GM19397 (cell line): ENCODE measurements at regions not wholly inside any gene's neighbourhood (a gene's known extent, or its start where the extent isn't known, plus 50 kb on each side); places are given as distances from the start of the nearest gene placed in this dataset.

ENCODE experiments used
- ATAC-seq: cut with Tn5 transposase; IDR thresholded peaks from one replicate; pipeline ENCODE4 v1.9.1; 2021; ENCODE audit warnings: mild to moderate bottlenecking, moderate library complexity; ENCODE audit not compliant: unreplicated experiment

DNA sequence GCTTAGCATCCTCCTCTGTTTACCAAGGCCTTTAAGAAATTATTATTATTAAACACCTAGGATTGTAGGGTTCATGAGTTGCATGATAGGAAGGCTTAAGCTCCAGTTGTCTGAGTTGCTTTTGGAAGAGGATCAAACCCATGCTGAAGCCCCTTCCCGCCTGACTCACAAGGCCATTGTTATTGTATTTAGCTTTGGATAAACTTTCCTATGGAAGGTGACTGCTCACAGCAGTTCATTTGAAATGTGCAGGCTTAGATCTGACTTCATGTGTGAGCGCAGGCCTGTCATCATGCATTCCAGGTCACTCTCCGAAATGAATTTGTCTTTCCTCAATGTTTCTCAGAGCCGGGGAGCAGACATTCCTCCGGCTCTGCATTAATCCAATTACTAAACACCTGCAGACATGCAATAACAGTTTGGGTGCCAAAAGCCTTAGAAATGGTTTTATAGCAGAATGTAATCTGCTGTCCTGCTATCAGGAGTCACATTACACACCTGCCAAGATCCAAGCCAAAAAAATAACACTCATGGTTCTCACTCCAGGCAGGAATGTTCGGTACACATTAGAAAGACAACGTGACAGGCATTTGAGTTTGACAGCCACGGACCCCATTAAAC is 119.9 kb downstream of the OSR1 start:
- ATAC-seq = no peak

DNA sequence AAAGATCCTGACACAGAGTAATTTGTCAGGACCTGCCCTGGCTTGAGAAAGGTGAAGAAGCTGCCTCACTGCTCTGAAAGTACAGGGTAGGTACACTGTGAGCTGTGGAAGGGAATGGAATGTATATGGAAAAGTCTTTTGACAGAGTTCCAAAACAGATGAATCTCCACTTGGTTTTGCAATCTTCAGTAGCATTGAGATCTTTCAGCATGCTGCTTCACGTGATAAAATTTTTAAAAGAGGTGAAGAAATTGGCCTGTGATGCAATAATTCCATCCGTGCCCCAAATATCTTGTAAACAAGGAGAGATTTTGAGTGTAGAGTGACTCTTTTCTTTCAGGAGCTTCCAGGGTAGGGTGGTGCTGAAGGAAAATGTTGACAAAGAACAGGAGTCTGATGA is 123.1 kb downstream of the OSR1 start:
- ATAC-seq = no peak

DNA sequence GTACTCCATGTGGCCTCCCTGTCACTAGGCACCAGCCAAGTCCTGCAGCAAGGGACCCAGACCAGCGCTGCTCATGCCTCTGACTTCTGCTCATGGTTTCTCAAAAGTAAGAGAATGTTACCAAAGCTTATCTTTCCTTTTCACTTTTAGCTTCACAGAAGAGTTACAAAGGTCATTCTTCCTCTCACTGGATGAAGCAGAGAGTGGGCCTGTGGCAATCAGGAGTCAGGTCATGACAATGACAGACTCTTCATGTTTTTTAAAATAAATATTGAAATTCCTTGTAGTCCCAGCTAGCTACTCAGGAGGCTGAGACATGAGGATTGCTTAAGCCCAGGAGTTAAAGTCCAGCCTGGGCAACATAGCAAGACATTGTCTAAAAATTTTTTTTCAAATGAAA is 126.1 kb downstream of the OSR1 start:
- ATAC-seq = no peak

DNA sequence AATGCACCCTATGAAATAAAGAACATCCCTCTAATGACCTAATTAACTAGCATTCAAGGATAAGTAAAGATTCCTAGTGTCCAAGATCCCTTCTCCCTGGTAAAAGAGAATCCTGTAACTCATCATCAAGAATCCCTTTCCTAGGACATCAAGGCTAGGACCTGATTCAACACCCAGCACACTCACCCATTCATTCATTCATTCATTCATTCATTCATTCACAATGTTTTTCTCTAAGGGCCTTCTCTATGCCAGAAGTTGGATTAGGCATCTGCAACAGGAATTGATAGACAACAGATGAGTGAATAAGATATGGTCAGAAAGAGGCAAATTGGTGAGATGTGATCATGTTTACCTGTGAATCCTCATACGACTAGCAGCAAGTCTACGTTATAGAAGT is 126.8 kb downstream of the OSR1 start:
- no peak for ATAC-seq

DNA sequence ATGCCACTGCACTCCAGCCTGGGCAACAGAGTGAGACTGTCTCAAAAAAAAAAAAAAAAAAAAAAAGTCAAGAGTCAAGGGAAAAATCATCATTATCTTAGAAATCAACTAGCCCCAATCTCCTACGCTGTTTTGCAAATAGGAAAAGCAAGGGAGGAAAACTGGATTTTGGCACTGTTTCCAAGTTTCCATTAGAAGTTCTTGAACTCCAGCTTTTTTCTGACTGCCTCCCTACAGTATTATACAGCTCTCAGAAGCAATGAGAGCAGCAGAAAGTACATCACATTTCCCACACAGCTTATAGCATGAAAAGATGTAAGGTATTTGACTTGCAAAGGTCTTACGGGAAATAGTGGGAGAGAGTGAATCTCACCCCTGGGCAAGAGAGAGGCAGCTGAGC is 127.8 kb downstream of the OSR1 start:
- ATAC-seq = no peak

DNA sequence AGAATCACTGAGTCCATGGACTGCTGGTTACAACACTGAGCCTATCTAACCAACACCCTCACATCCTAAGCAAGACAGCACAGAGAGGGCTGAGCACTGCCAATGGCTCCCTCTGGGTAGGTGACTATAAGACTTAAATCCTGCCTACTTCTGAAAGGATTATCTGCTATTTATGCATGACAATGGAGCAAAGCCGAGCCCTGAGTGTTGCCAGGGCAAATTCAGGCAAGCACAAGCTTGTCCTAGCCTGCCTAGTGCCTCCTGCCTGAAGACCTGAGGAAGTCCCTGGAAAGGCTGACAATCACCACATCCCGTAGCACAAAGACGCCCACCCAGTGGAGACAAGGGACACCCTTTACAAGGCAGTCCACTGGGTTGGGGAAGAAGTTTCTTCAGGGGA is 129.7 kb downstream of the OSR1 start:
- no peak for ATAC-seq

DNA sequence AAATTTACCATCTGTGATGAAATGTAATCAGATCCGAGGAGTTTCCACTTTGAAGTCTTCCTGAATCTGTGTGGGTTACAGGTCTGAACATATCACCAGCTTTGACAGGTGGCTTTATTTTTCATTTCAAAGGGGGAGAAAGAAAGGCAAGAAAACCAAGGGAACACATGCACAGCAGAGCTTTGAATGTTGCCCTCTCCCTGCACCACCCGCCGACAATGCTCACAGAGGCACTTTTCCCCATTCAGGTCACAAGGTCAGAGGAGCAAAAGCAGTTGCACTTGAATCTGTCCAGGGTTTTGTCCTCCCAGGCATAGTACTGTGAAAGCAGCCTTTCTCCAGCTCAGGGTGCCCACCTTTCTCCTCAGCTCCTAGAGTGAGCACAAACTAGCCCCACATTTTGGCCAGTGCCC is 130.2 kb downstream of the OSR1 start:
- ATAC-seq = no peak

DNA sequence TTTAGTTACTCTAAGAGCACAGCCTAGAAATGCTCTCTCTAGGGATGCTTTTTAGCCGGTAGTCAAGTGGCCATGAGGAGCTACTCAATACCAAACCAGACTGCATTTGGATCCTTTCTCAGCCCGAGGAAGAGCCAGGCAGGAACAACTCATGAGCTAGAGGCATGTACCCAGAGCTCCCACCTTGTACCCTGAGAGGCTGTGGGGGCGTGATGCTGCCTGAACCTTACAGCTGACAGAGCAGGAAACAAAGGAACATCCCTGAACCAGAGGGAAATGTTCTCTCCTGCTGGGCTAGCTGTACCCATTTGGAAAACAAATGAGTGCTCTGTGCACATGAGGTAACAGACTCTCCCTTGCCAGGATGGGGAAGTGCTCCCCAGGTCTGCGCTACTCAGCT is 131.6 kb downstream of the OSR1 start:
- ATAC-seq = no peak

DNA sequence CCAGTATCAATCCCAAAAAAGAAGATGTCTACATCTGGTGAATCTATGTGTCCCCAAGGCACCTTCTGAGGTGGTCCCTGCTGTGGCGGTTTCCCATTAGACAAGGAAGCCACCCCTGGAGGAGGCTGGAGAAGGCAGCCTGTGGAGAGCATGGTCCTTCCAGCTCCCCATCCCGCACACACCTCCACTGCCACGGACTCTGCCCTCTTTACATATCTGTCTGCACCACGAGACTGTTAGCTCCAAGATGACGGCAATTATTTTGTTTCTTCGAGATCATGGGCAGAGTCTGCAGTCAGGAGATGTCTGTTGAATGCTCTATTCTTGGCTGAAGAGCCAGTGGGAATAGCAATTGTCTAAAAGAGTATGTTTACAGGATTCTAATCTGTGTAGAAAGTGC is 132.0 kb downstream of the OSR1 start:
- ATAC-seq = no peak

DNA sequence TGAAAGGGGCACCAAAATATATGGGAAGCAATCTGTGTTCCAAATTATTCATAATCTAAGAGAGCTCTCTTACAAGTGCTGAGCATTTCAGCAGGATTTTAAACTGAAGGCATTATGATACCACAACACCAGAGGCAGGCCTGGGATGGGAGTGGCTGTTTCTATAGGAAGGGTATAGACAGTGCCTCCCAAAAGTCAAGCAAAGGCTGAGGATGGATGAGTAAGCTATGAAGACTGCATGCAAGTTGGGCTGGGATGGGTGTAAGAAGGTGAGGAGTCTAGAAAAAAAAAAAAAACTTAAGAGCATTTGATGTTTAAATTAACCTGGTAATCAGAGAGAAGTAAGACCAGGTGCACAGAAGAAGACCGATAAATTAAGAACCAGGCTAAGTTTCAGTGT is 132.5 kb downstream of the OSR1 start:
- ATAC-seq = no peak

DNA sequence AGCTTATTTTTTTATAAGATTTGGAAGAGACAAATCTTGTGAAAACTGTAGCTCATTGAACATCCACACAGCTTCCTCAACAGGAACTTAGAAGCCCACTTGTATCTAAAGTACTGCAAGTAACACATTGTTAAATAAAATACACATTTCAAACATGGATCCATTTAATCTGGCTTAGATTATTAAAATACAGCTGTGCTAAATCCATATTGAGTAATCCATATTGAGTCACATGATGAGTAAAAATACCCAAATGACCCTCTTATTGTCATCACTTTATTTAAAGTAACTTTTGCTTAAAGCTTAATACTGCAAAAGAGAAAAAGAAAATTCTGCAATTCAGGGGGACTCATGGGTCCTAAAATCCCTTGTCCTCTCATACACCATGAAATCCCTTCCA is 133.3 kb downstream of the OSR1 start:
- no peak for ATAC-seq

DNA sequence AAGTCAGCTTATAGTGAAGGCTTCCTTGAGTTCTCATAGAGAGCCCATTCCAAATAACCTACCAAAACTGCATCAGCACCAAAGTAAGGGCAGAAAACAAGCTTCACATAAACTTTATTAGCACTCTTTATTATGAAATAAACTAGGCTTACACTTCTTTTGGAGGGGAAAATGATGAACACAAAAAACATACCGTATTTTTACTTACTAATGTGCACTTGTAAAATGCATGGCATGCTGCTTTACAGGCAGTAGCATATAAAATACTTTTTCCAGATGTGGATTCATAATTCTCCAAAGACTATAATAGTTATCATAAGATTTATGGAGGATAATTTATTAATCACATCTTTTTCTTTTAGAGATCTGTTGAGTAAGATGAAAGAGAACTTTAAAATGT is 133.9 kb downstream of the OSR1 start:
- no peak for ATAC-seq

DNA sequence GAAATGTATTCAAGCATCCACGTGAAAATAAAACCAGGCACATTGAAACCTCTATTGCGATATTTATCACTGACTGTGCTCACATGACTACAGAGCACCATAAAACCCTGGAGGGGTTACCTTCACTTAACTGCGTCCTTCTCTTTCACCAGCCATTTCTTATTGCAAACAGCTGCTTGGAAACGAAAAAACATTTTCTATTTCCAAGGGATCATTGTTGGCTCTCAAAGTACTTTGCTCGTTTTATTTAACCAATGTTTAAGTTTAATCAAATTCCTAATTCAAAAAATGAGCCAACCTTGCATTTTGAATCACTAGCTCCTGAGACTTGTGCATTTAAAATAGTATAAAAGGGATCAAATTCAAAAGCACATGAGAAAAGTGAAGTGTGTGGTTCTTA is 134.4 kb downstream of the OSR1 start:
- ATAC-seq = no peak

DNA sequence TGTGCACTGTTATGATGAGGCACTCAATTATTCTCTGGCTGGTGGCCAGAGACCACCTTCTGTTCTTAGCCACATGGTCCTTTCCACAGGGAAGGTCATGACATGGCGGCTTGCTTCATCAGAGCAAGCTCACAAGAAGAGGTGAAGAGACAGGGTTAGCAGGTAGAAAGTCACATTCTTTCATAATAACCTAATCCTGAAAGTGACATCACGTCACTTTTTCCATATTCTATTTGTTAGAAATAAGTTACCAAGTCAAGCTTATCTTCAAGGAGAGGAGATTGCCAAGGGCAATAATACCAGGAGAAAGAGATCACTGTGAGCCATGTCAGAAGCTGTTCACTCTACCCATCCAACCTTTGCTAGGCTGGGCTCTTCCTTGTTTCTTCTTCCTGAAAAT is 139.4 kb downstream of the OSR1 start:
- ATAC-seq = no peak

DNA sequence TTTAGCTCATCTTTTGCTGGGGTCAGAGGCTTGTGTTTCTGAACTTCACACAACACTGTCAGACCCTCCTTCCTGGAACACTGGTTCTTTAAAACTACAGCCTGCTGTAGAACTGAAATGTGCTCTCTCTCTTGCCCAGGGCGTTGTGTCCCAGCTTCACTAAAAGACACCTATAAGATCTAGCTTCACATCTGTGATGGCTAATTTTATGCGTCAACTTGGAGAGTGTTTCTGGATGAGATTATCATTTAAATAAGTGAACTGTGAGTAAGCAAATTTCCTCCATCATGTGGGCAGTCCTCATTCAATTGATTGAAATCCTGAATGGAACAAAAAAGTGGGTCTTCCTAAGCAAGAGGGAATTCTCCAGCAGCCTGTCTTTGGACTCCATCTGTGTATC is 140.3 kb downstream of the OSR1 start:
- no peak for ATAC-seq

DNA sequence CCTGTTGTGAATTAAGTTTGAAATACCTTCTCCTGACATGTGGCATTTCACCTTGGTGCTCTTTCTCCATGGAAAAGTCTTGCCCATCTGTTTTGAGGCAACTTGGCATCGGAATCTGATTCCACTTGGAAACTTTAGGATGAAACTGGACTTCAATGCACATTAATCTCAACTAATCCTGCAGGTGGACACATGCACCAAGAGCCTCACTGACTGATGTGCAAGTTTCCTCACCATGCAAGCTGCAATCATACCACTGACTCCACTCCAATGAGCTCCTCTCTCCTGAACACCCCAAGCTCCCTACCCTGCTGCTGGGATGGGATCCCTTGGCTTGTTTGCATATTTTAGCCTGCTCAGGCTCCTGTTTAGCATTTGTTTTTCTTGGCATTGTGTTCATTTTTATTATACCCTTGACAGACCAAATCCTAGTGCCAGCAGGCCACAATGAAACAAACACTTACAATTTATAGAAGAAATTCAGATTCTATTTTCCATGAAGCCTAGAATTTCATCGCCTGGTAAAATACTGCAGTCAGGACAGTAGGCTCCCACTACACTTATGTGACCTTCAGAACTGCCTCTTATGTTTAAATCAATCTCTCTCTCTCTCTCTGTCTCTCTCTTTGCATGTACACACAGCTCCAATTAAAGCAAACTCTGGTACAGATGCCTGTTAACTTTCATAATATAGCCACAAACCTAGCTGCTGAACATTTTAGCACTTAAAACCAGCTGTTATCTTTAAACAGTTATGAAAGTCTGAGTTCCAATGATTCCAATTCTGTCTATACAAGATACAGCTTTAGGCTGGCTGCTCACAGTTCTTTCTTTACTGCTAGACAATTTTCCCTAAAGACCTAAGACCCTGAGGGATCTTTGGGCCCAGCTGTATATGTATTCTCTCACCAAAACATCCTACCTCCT is 141.5 kb downstream of the OSR1 start:
- no peak for ATAC-seq

DNA sequence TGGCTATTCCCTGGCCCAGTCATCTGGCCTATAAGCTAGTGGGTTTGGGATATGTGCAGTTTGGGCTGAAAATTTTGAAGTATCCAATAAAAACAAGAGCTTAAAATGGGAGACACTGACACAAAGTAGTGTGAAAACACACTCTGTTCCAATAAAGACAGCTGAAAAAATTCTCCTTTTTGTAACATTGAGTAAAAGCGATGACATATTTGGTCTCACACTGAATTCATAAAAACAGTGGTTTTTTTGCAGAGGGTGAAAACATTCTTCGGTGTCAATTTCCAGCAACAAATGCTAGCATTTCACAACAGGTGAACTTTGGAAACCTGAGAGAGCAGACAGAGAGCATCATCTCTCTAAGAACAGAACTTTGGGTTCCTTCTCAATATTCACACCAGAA is 142.2 kb downstream of the OSR1 start:
- ATAC-seq = no peak

DNA sequence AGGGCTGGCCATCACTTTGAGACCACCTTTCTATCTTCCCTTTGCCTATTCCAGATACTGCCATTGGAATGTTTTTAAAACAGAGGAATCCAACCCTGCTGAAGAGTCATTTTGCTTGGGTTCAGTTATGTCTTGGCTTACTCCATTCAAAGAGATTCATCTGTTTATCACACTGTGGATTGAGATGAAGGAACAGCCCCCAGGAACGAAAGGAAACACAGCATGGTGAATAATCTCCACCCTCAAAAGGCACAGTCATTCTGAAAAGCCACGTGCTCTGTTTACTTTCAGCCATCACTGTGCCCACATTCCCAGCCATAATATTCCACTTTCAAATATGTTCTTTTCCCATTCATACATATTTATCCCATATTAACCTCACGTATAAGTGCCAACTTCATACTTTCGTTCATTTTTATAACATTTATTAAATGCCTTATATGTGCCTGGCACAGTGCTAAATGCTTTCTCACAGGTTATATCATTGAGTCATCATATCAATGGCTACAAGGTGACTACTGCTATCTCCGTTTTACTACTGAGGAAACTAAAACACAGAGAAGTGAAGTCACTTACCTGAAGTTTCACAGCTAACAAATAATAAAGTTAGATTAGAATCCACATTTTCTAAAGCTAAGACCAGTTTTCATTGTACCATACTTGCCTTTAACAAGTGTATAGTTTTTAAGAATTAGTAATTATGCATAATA is 143.6 kb downstream of the OSR1 start:
- no peak for ATAC-seq

DNA sequence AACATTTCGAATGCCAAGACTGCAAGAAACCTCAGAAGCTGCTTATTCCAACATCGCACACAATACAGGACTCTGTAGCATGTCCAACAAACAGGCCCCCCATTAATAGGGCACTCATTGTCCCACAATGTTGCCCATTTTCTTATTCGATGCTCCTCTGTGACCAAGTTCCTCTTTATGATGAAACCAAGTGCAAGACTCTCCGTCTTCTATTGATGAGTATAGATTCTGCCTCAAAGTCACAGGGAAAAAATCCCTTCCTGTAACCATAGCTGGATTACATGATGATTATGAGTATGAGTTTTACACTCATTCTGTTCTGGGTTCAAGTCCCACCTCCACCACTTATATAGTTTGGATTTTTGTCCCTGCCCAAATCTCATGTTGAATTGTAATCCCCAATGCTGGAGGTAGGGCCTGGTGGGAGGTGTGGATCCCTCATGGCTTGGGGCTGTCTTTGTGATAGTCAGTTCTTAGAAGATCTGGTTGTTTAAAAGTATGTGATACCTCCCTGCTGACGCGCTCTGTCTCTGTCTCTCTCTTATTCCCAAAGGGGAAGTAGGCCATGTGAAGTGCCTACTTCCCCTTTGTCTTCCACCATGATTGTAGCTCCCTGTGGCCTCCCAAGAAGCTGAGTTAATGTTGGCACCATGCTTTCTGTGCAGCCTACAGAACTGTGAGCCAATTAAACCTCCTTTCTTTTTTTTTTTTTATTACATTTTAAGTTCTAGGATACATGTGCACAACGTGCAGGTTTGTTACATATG is 148.7 kb downstream of the OSR1 start:
- ATAC-seq = no peak

DNA sequence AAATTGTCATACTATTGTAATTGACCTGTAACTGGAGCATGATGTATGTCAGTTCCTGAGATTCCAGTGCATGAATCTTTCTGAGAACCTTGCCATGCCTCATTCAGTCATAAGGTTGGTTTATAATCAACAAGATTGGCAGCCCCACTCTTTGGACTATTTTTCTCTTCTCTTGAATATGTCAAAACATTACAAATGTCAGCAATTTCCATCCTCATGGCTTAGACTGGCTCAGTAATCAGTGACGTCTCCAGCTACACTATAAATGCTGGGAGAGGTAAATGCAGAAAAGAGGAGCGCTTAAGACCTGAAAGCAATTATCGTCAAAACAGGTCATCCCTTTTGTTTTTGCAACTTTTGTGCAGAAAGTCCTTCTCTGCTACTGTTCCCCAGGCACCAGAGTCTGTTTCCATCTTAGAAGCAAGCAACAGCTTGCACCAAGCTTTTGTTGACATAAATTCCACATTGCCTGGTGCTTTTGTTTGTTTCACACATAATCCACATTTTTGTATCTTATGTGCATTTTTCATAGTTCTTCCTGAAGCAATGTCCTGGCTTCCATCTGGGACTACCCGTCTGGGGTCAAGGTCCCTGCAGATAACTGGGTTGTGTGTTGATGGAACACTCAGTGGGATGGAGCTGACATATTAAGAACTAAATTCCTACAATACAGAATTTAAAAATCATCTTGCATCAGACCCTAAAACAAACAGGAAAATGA is 149.8 kb downstream of the OSR1 start:
- ATAC-seq = no peak

DNA sequence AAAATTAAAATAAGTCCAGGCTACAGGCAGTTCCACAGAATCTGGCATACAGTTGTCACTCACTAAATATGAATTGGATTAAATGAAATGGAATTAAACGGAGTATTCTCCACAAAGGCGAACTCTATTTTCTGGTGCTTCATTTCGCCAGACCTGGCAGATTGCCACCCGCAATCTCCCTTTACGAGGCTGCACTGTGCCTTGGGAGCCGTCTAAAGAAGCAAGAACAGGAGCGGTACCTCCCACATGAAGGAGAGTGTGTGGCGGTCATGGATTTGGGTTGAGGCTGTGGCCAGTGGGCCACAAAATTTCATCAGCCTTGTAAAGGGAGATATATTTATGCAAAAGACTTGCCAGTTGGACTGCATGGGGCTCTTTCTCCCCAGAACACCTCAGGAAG is 151.0 kb downstream of the OSR1 start:
- no peak for ATAC-seq
